Mesendoderm (in vitro differentiated cells): ENCODE measurements at regions not wholly inside any gene's neighbourhood (a gene's known extent, or its start where the extent isn't known, plus 50 kb on each side); places are given as distances from the start of the nearest gene placed in this dataset.

ENCODE experiments used
- DNase-seq: peaks from one replicate; pipeline ENCODE4 v3.0.0; 2013
- H2AK5ac ChIP-seq: 2 replicates; pipeline ENCODE4 v1.6.1; 2013; ENCODE audit warnings: low read length, inconsistent platforms
- H2BK120ac ChIP-seq: 2 replicates; pipeline ENCODE4 v1.6.1; 2013; ENCODE audit warnings: low read depth, mild to moderate bottlenecking, low read length, moderate library complexity, mixed read lengths
- H2BK15ac ChIP-seq: replicated peaks from 2 replicates; pipeline ENCODE4 v1.6.1; 2013; ENCODE audit warnings: low read depth, mild to moderate bottlenecking, moderate library complexity
- H2BK5ac ChIP-seq: 2 replicates; pipeline ENCODE4 v1.6.1; 2013; ENCODE audit warnings: low read length, inconsistent platforms
- H3K18ac ChIP-seq: 2 replicates; pipeline ENCODE4 v1.6.1; 2013; ENCODE audit warnings: mild to moderate bottlenecking, low read length, mixed read lengths
- H3K23ac ChIP-seq: one replicate; pipeline ENCODE4 v1.6.1; 2013; ENCODE audit warnings: low read length
- H3K27ac ChIP-seq: 2 replicates; pipeline ENCODE4 v1.5.1; 2013; ENCODE audit warnings: low read depth, mild to moderate bottlenecking, inconsistent platforms, low read length, moderate library complexity
- H3K27me3 ChIP-seq: 2 replicates; pipeline ENCODE4 v1.6.1; 2013; ENCODE audit warnings: low read length, control low read depth, mild to moderate bottlenecking, inconsistent platforms; ENCODE audit not compliant: insufficient read depth, poor library complexity
- H3K36me3 ChIP-seq: 2 replicates; pipeline ENCODE4 v1.6.1; 2013; ENCODE audit warnings: low read length, inconsistent platforms; ENCODE audit not compliant: control insufficient read depth, insufficient read depth
- H3K4ac ChIP-seq: one replicate; pipeline ENCODE4 v1.6.1; 2013; ENCODE audit warnings: low read depth, mild to moderate bottlenecking, low read length, moderate library complexity
- H3K4me1 ChIP-seq: 2 replicates; pipeline ENCODE4 v1.6.1; 2013; ENCODE audit warnings: low read depth, low read length, inconsistent platforms; ENCODE audit not compliant: control insufficient read depth
- H3K4me2 ChIP-seq: 2 replicates; pipeline ENCODE4 v1.6.1; 2013; ENCODE audit warnings: low read length
- H3K4me3 ChIP-seq: 2 replicates; pipeline ENCODE4 v1.5.1; 2013; ENCODE audit warnings: mild to moderate bottlenecking, low read length
- H3K56ac ChIP-seq: one replicate; pipeline ENCODE4 v1.6.1; 2013; ENCODE audit warnings: low read length
- H3K79me1 ChIP-seq: 2 replicates; pipeline ENCODE4 v1.6.1; 2013; ENCODE audit warnings: low read length, inconsistent platforms
- H3K79me2 ChIP-seq: 2 replicates; pipeline ENCODE4 v1.6.1; 2013; ENCODE audit warnings: mild to moderate bottlenecking, low read length; ENCODE audit not compliant: control insufficient read depth, insufficient read depth
- H3K9ac ChIP-seq: 2 replicates; pipeline ENCODE4 v1.6.1; 2013; ENCODE audit warnings: low read length, inconsistent platforms
- H4K5ac ChIP-seq: one replicate; pipeline ENCODE4 v1.6.1; 2013; ENCODE audit warnings: low read length
- H4K8ac ChIP-seq: one replicate; pipeline ENCODE4 v1.6.1; 2013; ENCODE audit warnings: low read depth, mild to moderate bottlenecking, control low read depth, low read length, moderate library complexity
- WGBS: extraction: QIAGEN DNeasy Blood & Tissue Kit; methylation state at CpG from one replicate; pipeline ENCODE4 v1.1.7; 2013; ENCODE audit warnings: low lambda C conversion rate, missing lambda C conversion rate; ENCODE audit not compliant: insufficient coverage; ENCODE audit errors: extremely low coverage; 5-methylcytosine and 5-hydroxymethylcytosine counted together

- Histone ChIP-seq H3K79me2 (no peaks in the 10 kb centered on the region), H2BK5ac (no peak overlapping the region), H3K4ac (no peak overlapping the region), H3K4me2 (no peak overlapping the region), H3K4me1 (no peaks in the 10 kb centered on the region), H3K23ac (no peak overlapping the region), H3K56ac (no peak overlapping the region), H3K27ac (no peak overlapping the region), H3K36me3 (no peaks in the 10 kb centered on the region), H3K9ac (no peak overlapping the region), H4K8ac (no peak overlapping the region), H2AK5ac (no peak overlapping the region), H3K18ac (no peak overlapping the region), H3K27me3 (no peaks in the 10 kb centered on the region), H2BK15ac (no peak overlapping the region), H4K5ac (no peak overlapping the region), H3K79me1 (no peaks in the 10 kb centered on the region), H3K4me3 (no peak overlapping the region), H2BK120ac (no peak overlapping the region)
- no peak for DNase-seq
- WGBS: no CpG with 5 or more reads among the region's 7 CpGs
Observed at GRCh38 chr14:98244966-98245569, 1026.9 kb downstream of the BCL11B start.

GRCh38 chr14:98249057-98249456 is 1022.9 kb downstream of the BCL11B start:
- Histone ChIP-seq H3K27ac (no peak overlapping the region), H2BK120ac (no peak overlapping the region), H4K5ac (no peak overlapping the region), H2AK5ac (no peak overlapping the region), H2BK15ac (no peak overlapping the region), H3K4me1 (no peaks in the 10 kb centered on the region), H3K79me2 (no peaks in the 10 kb centered on the region), H3K56ac (no peak overlapping the region), H2BK5ac (no peak overlapping the region), H3K4me3 (no peak overlapping the region), H3K23ac (no peak overlapping the region), H3K18ac (no peak overlapping the region), H3K4me2 (no peak overlapping the region), H3K4ac (no peak overlapping the region), H3K36me3 (no peaks in the 10 kb centered on the region), H3K79me1 (no peaks in the 10 kb centered on the region), H4K8ac (no peak overlapping the region), H3K9ac (no peak overlapping the region), H3K27me3 (no peaks in the 10 kb centered on the region)
- no peak for DNase-seq
- no CpG with 5 or more reads among the region's 6 CpGs for WGBS

- H3K36me3 ChIP-seq: no peaks in the 10 kb centered on the region
- H2BK15ac ChIP-seq: no peak overlapping the region
- no peak overlapping the region for H2BK5ac ChIP-seq
- H3K9ac ChIP-seq: no peak overlapping the region
- H3K18ac ChIP-seq: no peak overlapping the region
- H3K27me3 ChIP-seq: no peaks in the 10 kb centered on the region
- no peak overlapping the region for H3K4me2 ChIP-seq
- H3K4me3 ChIP-seq: no peak overlapping the region
- no peak overlapping the region for H3K27ac ChIP-seq
- no peaks in the 10 kb centered on the region for H3K79me2 ChIP-seq
- H3K79me1 ChIP-seq: no peaks in the 10 kb centered on the region
- H4K5ac ChIP-seq: no peak overlapping the region
- H4K8ac ChIP-seq: no peak overlapping the region
- H3K4ac ChIP-seq: no peak overlapping the region
- no peak overlapping the region for H3K23ac ChIP-seq
- no CpG with 5 or more reads among the region's 2 CpGs for WGBS
- H2AK5ac ChIP-seq: no peak overlapping the region
- H3K4me1 ChIP-seq: no peaks in the 10 kb centered on the region
- DNase-seq: no peak
- H3K56ac ChIP-seq: no peak overlapping the region
- H2BK120ac ChIP-seq: no peak overlapping the region
Observed at GRCh38 chr14:98249476-98249875, 1022.5 kb downstream of the BCL11B start.

- no peak for DNase-seq
- H2BK120ac ChIP-seq: no peak overlapping the region
- no CpG with 5 or more reads among the region's 1 CpG for WGBS
- H3K27ac ChIP-seq: no peak overlapping the region
- H3K79me2 ChIP-seq: no peaks in the 10 kb centered on the region
- no peak overlapping the region for H3K4me2 ChIP-seq
- H4K8ac ChIP-seq: no peak overlapping the region
- no peak overlapping the region for H3K18ac ChIP-seq
- no peak overlapping the region for H3K9ac ChIP-seq
- H3K23ac ChIP-seq: no peak overlapping the region
- no peak overlapping the region for H2BK5ac ChIP-seq
- no peak overlapping the region for H3K56ac ChIP-seq
- H3K36me3 ChIP-seq: no peaks in the 10 kb centered on the region
- no peak overlapping the region for H3K4ac ChIP-seq
- no peak overlapping the region for H4K5ac ChIP-seq
- no peak overlapping the region for H2AK5ac ChIP-seq
- no peak overlapping the region for H2BK15ac ChIP-seq
- H3K4me3 ChIP-seq: no peak overlapping the region
- no peaks in the 10 kb centered on the region for H3K27me3 ChIP-seq
- no peaks in the 10 kb centered on the region for H3K4me1 ChIP-seq
- no peaks in the 10 kb centered on the region for H3K79me1 ChIP-seq
Observed at GRCh38 chr14:98252820-98253219, 1019.2 kb downstream of the BCL11B start.

- DNase-seq: no peak
- H3K79me1 ChIP-seq: no peaks in the 10 kb centered on the region
- no peaks in the 10 kb centered on the region for H3K27me3 ChIP-seq
- no peak overlapping the region for H3K4ac ChIP-seq
- WGBS: no CpG with 5 or more reads among the region's 4 CpGs
- H4K8ac ChIP-seq: no peak overlapping the region
- H2BK15ac ChIP-seq: no peak overlapping the region
- H3K23ac ChIP-seq: no peak overlapping the region
- no peak overlapping the region for H2BK120ac ChIP-seq
- H3K79me2 ChIP-seq: no peaks in the 10 kb centered on the region
- H3K27ac ChIP-seq: no peak overlapping the region
- H3K4me2 ChIP-seq: no peak overlapping the region
- H3K4me3 ChIP-seq: no peak overlapping the region
- H3K9ac ChIP-seq: no peak overlapping the region
- H3K36me3 ChIP-seq: no peaks in the 10 kb centered on the region
- H4K5ac ChIP-seq: no peak overlapping the region
- no peak overlapping the region for H3K18ac ChIP-seq
- H3K56ac ChIP-seq: no peak overlapping the region
- H3K4me1 ChIP-seq: no peaks in the 10 kb centered on the region
- no peak overlapping the region for H2BK5ac ChIP-seq
- H2AK5ac ChIP-seq: no peak overlapping the region
Observed at GRCh38 chr14:98259881-98260280, 1012.1 kb downstream of the BCL11B start.

- Histone ChIP-seq H3K27me3 (no peaks in the 10 kb centered on the region), H3K79me1 (no peaks in the 10 kb centered on the region), H4K5ac (no peak overlapping the region), H3K4ac (no peak overlapping the region), H2BK5ac (no peak overlapping the region), H3K56ac (no peak overlapping the region), H3K27ac (no peak overlapping the region), H3K36me3 (no peaks in the 10 kb centered on the region), H3K4me1 (no peaks in the 10 kb centered on the region), H3K9ac (no peak overlapping the region), H4K8ac (no peak overlapping the region), H2BK15ac (no peak overlapping the region), H3K79me2 (no peaks in the 10 kb centered on the region), H3K4me2 (no peak overlapping the region), H3K18ac (no peak overlapping the region), H3K23ac (no peak overlapping the region), H2AK5ac (no peak overlapping the region), H3K4me3 (no peak overlapping the region), H2BK120ac (no peak overlapping the region)
- WGBS: no CpG with 5 or more reads among the region's 5 CpGs
- DNase-seq: no peak
Observed at GRCh38 chr14:98262566-98262965, 1009.4 kb downstream of the BCL11B start.
